Globus pallidus (tissue), 1 donor: ENCODE measurements at regions not wholly inside any gene's neighbourhood (a gene's known extent, or its start where the extent isn't known, plus 50 kb on each side); places are given as distances from the start of the nearest gene placed in this dataset.

ENCODE experiments used
- DNase-seq: peaks from one replicate; pipeline ENCODE4 v3.0.0-alpha.2; 2015; ENCODE audit warnings: low spot score

- DNase-seq: no peak
These were observed 874.5 kb downstream of the BRD1 start for GRCh38 chr22:48953103-48953720.

- no peak for DNase-seq
These were observed 875.2 kb downstream of the BRD1 start for GRCh38 chr22:48952256-48953102.

GRCh38 chr22:48951836-48952235 is 875.8 kb downstream of the BRD1 start:
- no peak for DNase-seq

DNA sequence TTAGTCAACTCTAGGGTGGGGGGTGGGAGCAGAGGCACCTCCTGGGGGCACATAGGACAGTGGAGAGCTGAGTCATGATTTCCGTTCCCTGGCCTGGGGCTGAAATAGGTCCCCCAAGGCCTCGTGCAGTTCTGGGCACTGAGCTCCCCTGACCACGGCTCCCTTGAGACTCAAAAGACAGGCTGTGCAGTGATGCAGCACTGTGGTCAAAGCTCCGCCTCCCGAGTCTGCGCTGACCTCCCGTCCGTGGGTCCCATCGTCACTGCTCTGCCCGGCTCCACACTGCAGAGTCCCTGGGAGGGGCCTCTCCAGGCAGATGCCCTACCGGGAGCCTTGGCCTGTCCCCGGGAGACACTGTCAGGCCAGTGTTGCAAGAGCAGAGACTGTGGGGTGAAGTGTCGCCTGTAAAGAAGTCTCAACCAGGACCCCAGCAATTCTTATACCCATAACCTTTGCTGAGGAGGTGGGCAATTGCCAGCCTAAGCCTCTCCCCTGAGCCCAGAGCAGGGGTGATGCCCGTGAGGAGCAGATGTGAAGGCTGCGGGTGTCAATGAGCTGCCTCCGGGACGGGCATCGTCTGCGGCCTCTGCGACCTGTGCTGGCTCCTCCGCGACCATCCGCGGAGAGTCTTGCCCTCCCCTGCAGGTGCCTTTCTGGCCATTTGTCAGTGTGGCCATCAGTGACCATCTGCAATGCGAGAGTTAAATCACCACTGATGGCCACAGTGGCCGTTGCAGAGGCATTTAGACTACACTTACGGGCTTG is 877.3 kb downstream of the BRD1 start:
- DNase-seq: no peak

DNA sequence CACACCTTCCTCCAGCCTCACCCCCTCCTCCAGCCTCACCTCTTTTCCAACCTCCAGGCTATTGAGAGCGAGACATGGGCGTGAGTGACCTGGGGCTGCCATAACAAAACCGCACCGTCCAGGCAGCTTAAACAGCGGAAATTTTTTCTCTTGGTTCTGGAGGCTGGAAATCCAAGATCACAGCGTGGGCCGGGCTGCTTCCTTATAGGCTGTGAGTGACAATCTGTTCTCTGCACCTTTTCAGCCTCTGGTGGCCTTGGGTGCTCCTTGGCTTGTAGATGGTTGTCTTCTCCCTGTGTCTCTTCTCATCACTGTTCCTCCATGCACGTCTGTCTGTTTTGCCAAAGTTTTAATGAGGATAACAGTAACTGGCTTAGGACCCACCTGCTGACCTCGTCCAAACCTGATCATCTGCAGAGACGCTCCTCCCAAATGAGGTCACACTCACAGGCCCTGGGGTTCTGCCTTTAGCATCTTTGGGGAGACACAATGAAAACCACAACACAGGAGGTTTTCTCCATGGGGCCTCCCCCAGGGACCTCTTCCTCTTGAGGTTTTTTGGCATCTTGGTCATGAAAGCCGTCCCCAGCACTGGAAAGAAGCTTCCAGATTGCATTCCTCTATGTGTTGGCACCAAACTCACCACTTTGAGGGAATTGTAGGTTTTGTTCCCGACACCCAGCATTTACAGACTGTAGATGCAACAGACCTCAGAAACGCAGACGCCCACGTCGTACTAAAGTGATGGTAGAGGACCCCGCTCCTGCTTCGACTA is 878.1 kb downstream of the BRD1 start:
- DNase-seq: no peak

DNA sequence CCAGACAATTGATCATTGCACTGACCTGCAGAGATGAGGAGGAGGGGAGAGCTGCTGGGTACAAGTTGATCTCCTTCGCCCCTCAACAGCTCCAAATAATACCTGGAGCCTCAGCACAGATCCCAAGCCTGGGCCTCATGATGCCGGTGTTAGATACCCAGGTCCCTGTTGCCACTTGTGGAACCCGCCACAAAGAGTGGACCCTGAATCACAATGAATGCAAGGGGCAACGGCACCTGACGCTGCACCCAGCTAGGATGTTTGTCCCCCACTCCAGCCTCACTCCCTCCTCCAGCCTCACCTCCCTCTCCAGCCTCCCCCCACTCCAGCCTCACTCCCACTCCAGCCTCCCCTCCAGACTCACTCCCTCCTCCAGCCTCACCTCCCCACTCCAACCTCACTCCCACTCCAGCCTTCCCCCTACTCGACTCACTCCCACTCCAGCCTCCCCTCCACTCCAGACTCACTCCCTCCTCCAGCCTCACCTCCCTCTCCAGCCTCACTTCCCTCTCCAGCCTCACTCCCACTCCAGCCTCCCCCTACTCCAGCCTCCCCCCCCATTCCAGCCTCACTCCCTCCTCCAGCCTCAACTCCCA is 879.0 kb downstream of the BRD1 start:
- no peak for DNase-seq

GRCh38 chr22:48947636-48948035 is 880.0 kb downstream of the BRD1 start:
- no peak for DNase-seq

GRCh38 chr22:48945621-48946458 is 881.8 kb downstream of the BRD1 start:
- no peak for DNase-seq

- no peak for DNase-seq
These were observed 882.7 kb downstream of the BRD1 start for GRCh38 chr22:48944751-48945620.

DNA sequence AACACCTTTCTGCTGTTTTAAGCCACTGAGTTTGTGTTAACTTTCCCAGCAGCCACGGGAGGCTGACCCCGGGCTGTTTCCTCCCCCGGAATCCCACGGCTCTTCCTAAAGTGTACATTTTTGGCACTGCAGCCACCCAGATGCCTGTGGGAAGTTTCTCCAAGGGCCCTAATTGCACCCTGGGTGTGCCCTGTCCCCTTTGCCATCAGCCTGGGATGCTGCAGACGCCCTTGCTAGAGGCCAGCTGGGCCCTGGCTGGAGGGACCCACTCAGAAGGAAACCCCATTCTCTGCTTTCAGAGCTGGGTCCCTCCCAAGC is 883.3 kb downstream of the BRD1 start:
- DNase-seq: no peak

DNA sequence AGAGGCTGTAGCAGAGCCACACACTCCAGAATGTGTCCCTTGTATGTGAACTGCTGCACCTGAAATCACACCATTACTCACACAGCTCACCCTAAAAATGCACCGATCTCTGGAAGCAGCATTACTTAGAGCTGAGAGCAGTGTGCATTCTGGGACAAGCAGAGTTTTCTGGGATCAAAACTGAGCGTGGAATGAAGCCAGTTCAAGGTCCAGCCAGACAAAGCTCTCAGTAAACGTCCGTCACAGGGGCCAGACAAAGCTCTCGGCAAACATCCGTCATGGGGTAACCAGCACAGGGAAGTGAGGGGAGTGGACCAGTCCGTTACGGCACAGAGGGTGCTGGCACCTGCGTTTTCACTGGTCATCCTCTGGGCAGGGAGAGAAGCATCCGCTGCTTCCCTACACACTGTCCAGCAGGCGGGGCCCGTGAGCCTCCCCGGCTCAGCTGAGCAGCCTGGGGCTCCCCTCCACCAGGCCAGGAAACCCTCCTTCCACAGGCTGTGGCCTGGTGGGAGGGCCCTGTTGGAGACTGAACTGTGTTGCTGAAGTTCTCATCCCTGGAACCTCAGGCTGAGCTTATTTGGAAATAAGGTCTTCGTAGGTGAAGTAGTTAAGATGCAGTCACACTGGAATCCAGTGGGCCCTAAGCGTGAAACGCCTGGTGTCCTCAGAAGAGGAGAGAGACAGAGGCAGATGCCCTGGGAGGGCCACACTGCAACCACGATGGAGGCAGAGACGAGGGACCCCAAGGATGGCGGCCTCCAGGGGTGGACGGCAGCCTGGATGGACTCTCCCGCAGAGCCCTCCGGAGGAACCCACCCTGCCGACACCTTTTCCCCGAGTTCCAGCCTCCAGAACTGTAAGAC is 883.9 kb downstream of the BRD1 start:
- DNase-seq: peak; percentile 78

GRCh38 chr22:48942698-48943566 is 884.7 kb downstream of the BRD1 start:
- no peak for DNase-seq

DNA sequence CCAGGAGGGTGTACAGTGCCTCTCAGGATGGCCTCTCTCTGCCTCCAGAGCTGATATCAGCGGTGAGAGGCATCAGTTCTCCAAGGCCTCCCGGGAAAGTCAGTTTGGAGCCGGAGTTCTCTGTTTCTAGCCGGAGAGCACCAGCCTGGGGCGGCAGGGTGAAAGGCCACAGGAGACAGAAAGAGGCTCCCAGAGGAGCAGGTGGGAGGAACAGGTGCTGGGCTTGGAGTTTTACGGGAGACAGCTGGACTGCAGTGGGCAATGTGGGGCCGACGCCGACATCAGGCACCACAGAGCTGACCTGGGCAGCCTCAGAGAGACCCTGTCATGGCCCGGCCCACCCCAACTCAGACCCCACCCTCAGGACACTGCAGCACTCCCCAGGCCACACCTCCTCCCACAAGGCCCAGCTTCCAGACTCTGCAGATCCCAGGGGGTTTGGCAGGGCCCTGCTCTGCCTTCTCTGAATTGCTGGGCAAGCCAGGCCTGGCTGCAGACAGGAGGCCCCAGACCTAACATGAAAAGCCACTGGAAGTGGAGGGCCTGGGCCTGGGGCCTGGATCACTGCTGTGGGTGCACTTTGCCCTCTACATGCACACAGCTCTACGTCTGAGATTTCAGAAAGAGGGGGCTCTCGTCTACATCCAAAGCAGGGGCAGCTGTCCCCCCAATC is 885.6 kb downstream of the BRD1 start:
- no peak for DNase-seq

GRCh38 chr22:48941033-48941902 is 886.4 kb downstream of the BRD1 start:
- no peak for DNase-seq

GRCh38 chr22:48940266-48941032 is 887.2 kb downstream of the BRD1 start:
- no peak for DNase-seq
